NCI-H82 treated with DMSO at 0.1 percent for 48 hours (cell line): ENCODE measurements at regions not wholly inside any gene's neighbourhood (a gene's known extent, or its start where the extent isn't known, plus 50 kb on each side); places are given as distances from the start of the nearest gene placed in this dataset.
A peak's percentile ranks its signal among the peaks of the same experiment; 100 is the strongest.

Experiments used
- DNase-seq: peaks from one replicate; lab custom pipeline; 2025; ENCODE audit not compliant: unreplicated experiment; lab: John Stamatoyannopoulos, UW

- DNase-seq, result peak; percentile 2
Measured at GRCh38 chr22:47452184-47452583, 689.7 kb downstream of the TBC1D22A start.

- DNase-seq, result no peak
Measured at GRCh38 chr22:47450876-47451475, 688.5 kb downstream of the TBC1D22A start.

GRCh38 chr22:47449508-47450270 is 687.2 kb downstream of the TBC1D22A start:
- DNase-seq, result no peak

- no peak for DNase-seq
Measured at GRCh38 chr22:47448231-47449223, 686.1 kb downstream of the TBC1D22A start.

- no peak for DNase-seq
Measured at GRCh38 chr22:47446821-47447810, 684.7 kb downstream of the TBC1D22A start.

- no peak for DNase-seq
Measured at GRCh38 chr22:47446331-47446730, 683.9 kb downstream of the TBC1D22A start.

- no peak for DNase-seq
Measured at GRCh38 chr22:47445716-47446290, 683.4 kb downstream of the TBC1D22A start.

GRCh38 chr22:47445212-47445611 is 682.8 kb downstream of the TBC1D22A start:
- DNase-seq, result no peak

GRCh38 chr22:47444746-47445065 is 682.3 kb downstream of the TBC1D22A start:
- no peak for DNase-seq

GRCh38 chr22:47443836-47444745 is 681.6 kb downstream of the TBC1D22A start:
- DNase-seq, result no peak

- DNase-seq, result no peak
Measured at GRCh38 chr22:47442821-47443220, 680.4 kb downstream of the TBC1D22A start.

- no peak for DNase-seq
Measured at GRCh38 chr22:47439643-47440265, 677.3 kb downstream of the TBC1D22A start.

- no peak for DNase-seq
Measured at GRCh38 chr22:47437636-47438035, 675.2 kb downstream of the TBC1D22A start.

GRCh38 chr22:47437110-47437509 is 674.7 kb downstream of the TBC1D22A start:
- no peak for DNase-seq

GRCh38 chr22:47435826-47436225 is 673.4 kb downstream of the TBC1D22A start:
- DNase-seq, result no peak

GRCh38 chr22:47435204-47435487 is 672.7 kb downstream of the TBC1D22A start:
- DNase-seq, result no peak

GRCh38 chr22:47434336-47435203 is 672.1 kb downstream of the TBC1D22A start:
- DNase-seq, result no peak

- DNase-seq, result no peak
Measured at GRCh38 chr22:47433627-47434026, 671.2 kb downstream of the TBC1D22A start.
